K562 (cell line): ENCODE measurements at regions not wholly inside any gene's neighbourhood (a gene's known extent, or its start where the extent isn't known, plus 50 kb on each side); places are given as distances from the start of the nearest gene placed in this dataset.

Experiments used
- ATAC-seq: fragments of 200-7000 bp; cut with Tn5 transposase; 3 replicates; pipeline ENCODE4 v1.9.1; 2020; ENCODE audit warnings: moderate library complexity
- BruUV-seq: library from RNA; stranded (reverse); fragments of 400-500 nt; replicated peaks from 2 replicates; lab custom pipeline; 2021; lab: Mats Ljungman, UMichigan
- CTCF ChIA-PET: fragments of 300-600 bp; formaldehyde crosslinking; extraction: SDS; loops from one replicate; lab custom pipeline; 2021; ENCODE audit warnings: low intra/inter-chr PET ratio; lab: Yijun Ruan, JAX
- POLR2A ChIA-PET: fragments of 300-600, 350-650 bp; sonication (Branson Sonifier 250); formaldehyde crosslinking; extraction: SDS; loops from one replicate; lab custom pipeline; 2021; ENCODE audit warnings: antibody characterized with exemption, inconsistent platforms; lab: Yijun Ruan, JAX
- DNase-seq, 4 experiments: peaks; one replicate each; pipeline versions ENCODE4 v3.0.0 to v3.0.0-alpha.2; 2011 to 2018; ENCODE audit warnings: low spot score in 3 of 4, mixed read lengths in 3 of 4; ENCODE audit errors: extremely low read depth in 1 of 4
- FAIRE-seq: peaks from 2 replicates; lab custom pipeline; 2011; peaks lifted over from hg19 to GRCh38; lab: Jason Lieb, UNC
- H2AFZ ChIP-seq: 2 replicates; pipeline ENCODE4 v1.6.0; 2011; ENCODE audit warnings: low read depth, low read length, control low read depth, inconsistent platforms
- H3K27ac ChIP-seq: fragments of 200-600 bp; 3 replicates; pipeline ENCODE4 v1.8.0; 2011; ENCODE audit warnings: low read depth, mild to moderate bottlenecking, control low read depth, inconsistent platforms, low read length, moderate library complexity, mixed read lengths; ENCODE audit errors: extremely low read depth
- H3K27me3 ChIP-seq, 2 experiments: fragments of 300-600 bp in 1 of 2; 2 replicates in 1 of 2; 3 replicates in 1 of 2; pipeline versions ENCODE4 v1.6.0 to v1.8.0; 2011; ENCODE audit warnings: inconsistent platforms in 2 of 2, low read length in 2 of 2, mild to moderate bottlenecking in 1 of 2, mixed read lengths in 1 of 2, moderate library complexity in 1 of 2; ENCODE audit not compliant: control insufficient read depth in 2 of 2, insufficient read depth in 2 of 2
- H3K36me3 ChIP-seq: fragments of 300-600 bp; 3 replicates; pipeline ENCODE4 v1.8.0; 2011; ENCODE audit warnings: mild to moderate bottlenecking, low read length, inconsistent platforms; ENCODE audit not compliant: control insufficient read depth, insufficient read depth
- H3K4me1 ChIP-seq, 2 experiments: fragments of 200-600 bp in 1 of 2; replicated peaks in 1 of 2; 2 replicates in 1 of 2; 3 replicates in 1 of 2; pipeline versions ENCODE4 v1.5.1 to v1.8.0; 2011; ENCODE audit warnings: inconsistent platforms in 2 of 2, low read length in 2 of 2, mild to moderate bottlenecking in 1 of 2, mixed read lengths in 1 of 2, moderate library complexity in 1 of 2; ENCODE audit not compliant: control insufficient read depth in 2 of 2, insufficient read depth in 2 of 2
- H3K4me2 ChIP-seq: 2 replicates; pipeline ENCODE4 v1.6.1; 2011; ENCODE audit warnings: low read length, control low read depth, inconsistent platforms, mixed read lengths; ENCODE audit not compliant: insufficient read depth
- H3K4me3 ChIP-seq: fragments of 200-600 bp; sonication (generic), shearing (Covaris generic); 2 replicates; pipeline ENCODE4 v1.5.1; 2016; ENCODE audit warnings: control low read depth, inconsistent platforms
- H3K79me2 ChIP-seq: fragments of 200-600 bp; 3 replicates; pipeline ENCODE4 v1.8.0; 2011; ENCODE audit warnings: low read length, inconsistent platforms; ENCODE audit not compliant: control insufficient read depth, insufficient read depth
- H3K9ac ChIP-seq, 2 experiments: 2 replicates each; pipeline versions ENCODE4 v1.6.0 to v1.6.1; 2011; ENCODE audit warnings: low read depth in 2 of 2, low read length in 2 of 2, control low read depth in 1 of 2, inconsistent platforms in 1 of 2, mild to moderate bottlenecking in 1 of 2, mixed read lengths in 1 of 2; ENCODE audit not compliant: insufficient read depth in 1 of 2
- H3K9me1 ChIP-seq: one replicate; pipeline ENCODE4 v1.6.0; 2011; ENCODE audit warnings: inconsistent platforms, mild to moderate bottlenecking, low read length, moderate library complexity; ENCODE audit not compliant: control insufficient read depth, insufficient read depth
- H3K9me3 ChIP-seq: replicated peaks from 2 replicates; pipeline ENCODE4 v1.5.1; 2011; ENCODE audit warnings: low read depth, low read length, inconsistent platforms; ENCODE audit not compliant: control insufficient read depth, insufficient read depth
- H4K20me1 ChIP-seq: replicated peaks from 2 replicates; pipeline ENCODE4 v1.6.1; 2011; ENCODE audit warnings: low read length, inconsistent platforms, mixed read lengths; ENCODE audit not compliant: control insufficient read depth, insufficient read depth
- GTF3C2 ChIP-seq: IDR thresholded peaks from 3 replicates; pipeline ENCODE4 v1.6.1; 2011; ENCODE audit warnings: borderline replicate concordance, mild to moderate bottlenecking, moderate library complexity; ENCODE audit not compliant: insufficient read length; ENCODE audit errors: extremely low read depth
- PHTF2 ChIP-seq: fragments of 250-450 bp; sonication (Bioruptor Pico); IDR thresholded peaks from 2 replicates; pipeline ENCODE4 v1.5.0; 2021; ENCODE audit warnings: mild to moderate bottlenecking
- THRB ChIP-seq: fragments of 450-650 bp; formaldehyde crosslinking; conservative IDR thresholded peaks from 2 replicates; pipeline ENCODE4 v1.4.0; 2022; ENCODE audit warnings: mild to moderate bottlenecking, missing genetic modification characterization
- WGBS: fragments of 100-300 bp; shearing (Covaris generic); methylation state at CpG from one replicate; pipeline ENCODE4 v1.1.6; 2016; ENCODE audit warnings: low coverage, mixed read lengths; ENCODE audit not compliant: insufficient coverage; ENCODE audit errors: missing lambda C conversion rate; 5-methylcytosine and 5-hydroxymethylcytosine counted together
- in situ Hi-C: fragments of 300-500 bp; cut with MboI; formaldehyde crosslinking; loops from 4 replicates; pipeline ENCODE4 v1.15.0; 2018; ENCODE audit warnings: inconsistent platforms, mixed read lengths
- intact Hi-C: fragments of 100-400 bp; cut with micrococcal nuclease; formaldehyde crosslinking; loops from 2 replicates; pipeline ENCODE4 v1.14.2; 2022

GRCh38 chr4:96390404-96390803 is 550.5 kb downstream of the PDHA2 start:
- Histone ChIP-seq H3K4me1 (no peaks in the 10 kb centered on the region), H4K20me1 (no peaks in the 10 kb centered on the region), H3K4me2 (no peak overlapping the region), H3K4me3 (no peak overlapping the region), H3K27me3 (no peaks in the 10 kb centered on the region), H3K9me3 (no peaks in the 10 kb centered on the region), H3K36me3 (no peaks in the 10 kb centered on the region), H3K79me2 (no peaks in the 10 kb centered on the region), H3K27ac (no peak overlapping the region), H3K9ac (no peak overlapping the region), H3K9me1 (no peaks in the 10 kb centered on the region), H2AFZ (no peak overlapping the region)
- POLR2A ChIA-PET: no interaction called here
- DNase-seq (no peak), FAIRE-seq (no peak), ATAC-seq (no peak)
- intact Hi-C loops: no loop called here
- CTCF ChIA-PET: no interaction called here
- BruUV-seq: no TSS peak
- 0% methylated on average over 5 of the region's 5 CpGs for WGBS
- TF ChIP-seq PHTF2 (CRISPR knock-in tag) (no peak), GTF3C2 (no peak), THRB (CRISPR knock-in tag) (no peak)
- in situ Hi-C loops: no loop called here
